ENCODE measurements at regions not wholly inside any gene's neighbourhood (a gene's known extent, or its start where the extent isn't known, plus 50 kb on each side); places are given as distances from the start of the nearest gene placed in this dataset.

GRCh38 chr5:115392611-115393010, 96.2 kb upstream of the CCDC112 start:
- Histone ChIP-seq H3K27me3 (ENCODE audit: insufficient read depth, low read length) (no peaks in the 10 kb centered on the region), H2BK15ac (ENCODE audit: low read depth, low read length) (no peak overlapping the region), H4K5ac (ENCODE audit: insufficient read length, low read depth, low read length) (no peak overlapping the region), H2BK20ac (ENCODE audit: low read depth, low read length, poor library complexity, severe bottlenecking) (no peak overlapping the region), H4K8ac (replicated peaks; ENCODE audit: insufficient read length, low read depth, low read length) (no peak overlapping the region), H3K9me3 (ENCODE audit: control insufficient read depth, low read depth, low read length) (no peaks in the 10 kb centered on the region), H3K27ac (ENCODE audit: insufficient read length, low read depth, low read length) (no peak overlapping the region), H3K4ac (ENCODE audit: low read depth, low read length) (no peak overlapping the region), H3T11ph (ENCODE audit: low read length) (no peak overlapping the region), H3K18ac (ENCODE audit: insufficient read length, low read depth, low read length) (no peak overlapping the region), H3K9ac (ENCODE audit: extremely low read depth, insufficient read length, low read length) (no peak overlapping the region), H3K23ac (ENCODE audit: insufficient read length, low read depth, low read length) (no peak overlapping the region), H3K14ac (ENCODE audit: insufficient read depth, low read length) (no peak overlapping the region), H2BK5ac (ENCODE audit: insufficient read length, low read length) (no peak overlapping the region), H4K20me1 (ENCODE audit: control insufficient read depth, insufficient read depth, insufficient read length) (no peaks in the 10 kb centered on the region), H3K56ac (ENCODE audit: insufficient read length, low read depth, low read length) (no peak overlapping the region), H2BK12ac (ENCODE audit: insufficient read length, low read depth, low read length) (no peak overlapping the region), H3K4me2 (ENCODE audit: insufficient read depth, insufficient read length, low read length) (no peak overlapping the region), H3K79me2 (ENCODE audit: insufficient read depth, low read length) (no peaks in the 10 kb centered on the region), H2AFZ (ENCODE audit: low read length) (no peak overlapping the region), H2BK120ac (ENCODE audit: low read depth, low read length, poor library complexity, severe bottlenecking) (no peak overlapping the region), H3K4me1 (ENCODE audit: insufficient read depth, low read length) (no peaks in the 10 kb centered on the region), H4K91ac (ENCODE audit: insufficient read length, low read depth, low read length) (no peak overlapping the region), H2AK5ac (ENCODE audit: insufficient read length, low read length) (no peak overlapping the region), H3K23me2 (ENCODE audit: insufficient read length, low read depth, low read length, poor library complexity, severe bottlenecking) (no peaks in the 10 kb centered on the region), H3K79me1 (ENCODE audit: insufficient read depth, low read depth, low read length, poor library complexity, severe bottlenecking) (no peaks in the 10 kb centered on the region)
- Mint-ChIP-seq H3K27ac (no peak overlapping the region; a peak in 1 of 7 replicates), H3K9me3 (peaks cover 0 to 9% of the 10 kb centered on the region in 2 experiments; a peak in 2 of 5 replicates), H3K4me3 (no peak overlapping the region), H3K36me3 (ENCODE audit: insufficient read depth in 1 of 3, low read depth in 3 of 3) (no peaks in the 10 kb centered on the region; a peak in 2 of 7 replicates), H3K27me3 (ENCODE audit: low read depth) (no peaks in the 10 kb centered on the region), H3K4me1 (peaks cover 3% of the 10 kb centered on the region in 2 experiments; a peak in 3 of 4 replicates)
- WGBS (ENCODE audit: extremely low coverage, insufficient read length, low lambda C conversion rate), result no CpG with 5 or more reads among the region's 1 CpG
- DNase-seq, result no peak
- no peak for TF ChIP-seq CTCF (conservative IDR thresholded peaks at IDR 0.05)
